OCI-LY3 (cell line): ENCODE measurements at regions not wholly inside any gene's neighbourhood (a gene's known extent, or its start where the extent isn't known, plus 50 kb on each side); places are given as distances from the start of the nearest gene placed in this dataset.

ENCODE experiments used
- CTCF ChIP-seq: fragments of 200-600, 300-600 bp; sonication (generic); IDR thresholded peaks from 2 replicates; pipeline ENCODE4 v1.5.1; 2014; ENCODE audit warnings: antibody characterized with exemption, low read length, low read depth
- EZH2phosphoT487 ChIP-seq: fragments of 200-600 bp; shearing (Covaris generic); IDR thresholded peaks from 2 replicates; pipeline ENCODE4 v1.6.1; 2018; ENCODE audit warnings: antibody characterized with exemption, mixed run types, low read depth

DNA sequence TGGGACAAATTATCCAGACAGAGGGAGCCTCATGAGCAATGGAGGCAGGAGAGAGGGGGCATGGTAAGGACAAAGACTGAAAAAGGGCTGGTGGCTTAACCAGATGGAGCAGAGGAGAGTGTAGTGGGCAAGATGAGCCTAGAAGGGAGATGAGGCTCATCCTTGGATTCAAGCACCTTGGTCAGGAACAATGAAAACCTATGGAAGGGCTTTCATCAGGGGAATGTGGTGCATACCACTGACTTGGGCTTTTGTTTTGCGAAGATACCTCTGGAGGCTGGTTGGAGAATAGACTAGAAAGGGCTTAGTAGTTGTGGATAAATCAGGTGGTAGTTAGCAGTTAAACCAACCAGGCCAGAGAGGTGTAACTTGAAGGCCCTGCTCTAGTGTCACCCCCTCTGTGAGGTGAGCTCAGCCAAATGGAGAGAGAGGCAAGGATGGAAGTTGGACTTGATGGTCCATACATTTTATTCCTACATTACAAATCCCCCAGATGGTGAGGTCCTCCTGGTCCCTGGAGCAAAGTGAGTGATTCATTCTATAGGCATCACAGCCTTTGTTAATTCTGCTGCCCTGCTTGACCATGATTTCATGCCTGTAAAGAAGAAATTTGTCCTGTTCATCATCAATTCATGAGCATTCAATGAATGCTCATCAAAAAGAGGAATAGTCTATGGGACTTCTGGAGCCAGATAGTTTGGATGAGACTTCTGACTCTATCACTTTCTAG lies 264.8 kb upstream of the IGFBP7 start:
- TF ChIP-seq CTCF (no peak), EZH2phosphoT487 (no peak)
